Testis (tissue), 2 donors: ENCODE measurements at regions not wholly inside any gene's neighbourhood (a gene's known extent, or its start where the extent isn't known, plus 50 kb on each side); places are given as distances from the start of the nearest gene placed in this dataset.

Source experiments
- CTCF ChIP-seq, 3 experiments: fragments of 450-650 bp in 2 of 3; fragments of 200-600 bp in 1 of 3; sonication (generic) in 1 of 3; IDR thresholded peaks; one replicate each; pipeline ENCODE4 v1.5.1; 2016 to 2019; ENCODE audit warnings: antibody characterized with exemption in 3 of 3, mild to moderate bottlenecking in 2 of 3, moderate library complexity in 1 of 3
- POLR2A ChIP-seq: fragments of 450-650 bp; IDR thresholded peaks from one replicate; pipeline ENCODE4 v1.6.1; 2017; ENCODE audit warnings: antibody characterized with exemption, mild to moderate bottlenecking, moderate library complexity

GRCh38 chr2:446303-446874 lies 158.5 kb upstream of the ALKAL2 start:
- TF ChIP-seq CTCF (IDR thresholded peaks at IDR 0.05) (no peak), POLR2A (no peak)
